Sigmoid colon (tissue), 6 donors: ENCODE measurements at regions not wholly inside any gene's neighbourhood (a gene's known extent, or its start where the extent isn't known, plus 50 kb on each side); places are given as distances from the start of the nearest gene placed in this dataset.

Source experiments
- DNase-seq: peaks from one replicate; pipeline ENCODE4 v3.0.0-alpha.2; 2019
- H3K27ac ChIP-seq, 4 donors: fragments of 200-600 bp; sonication (generic); one replicate each; pipeline ENCODE4 v1.5.1; 2016 to 2019; ENCODE audit warnings: mild to moderate bottlenecking in 1 of 4
- H3K27me3 ChIP-seq, 3 donors: fragments of 200-600 bp; sonication (generic); one replicate each; pipeline ENCODE4 v1.5.1; 2019; ENCODE audit warnings: mild to moderate bottlenecking in 1 of 3
- H3K36me3 ChIP-seq, 4 donors: fragments of 200-600 bp; sonication (generic); one replicate each; pipeline ENCODE4 v1.5.1; 2016 to 2019
- H3K4me1 ChIP-seq, 4 donors: fragments of 200-600 bp; sonication (generic); one replicate each; pipeline ENCODE4 v1.5.1; 2017 to 2019
- H3K4me3 ChIP-seq, 4 donors: fragments of 200-600 bp; sonication (generic); one replicate each; pipeline ENCODE4 v1.5.1; 2017 to 2019; ENCODE audit warnings: mild to moderate bottlenecking in 2 of 4, moderate library complexity in 1 of 4
- H3K9me3 ChIP-seq, 4 donors: fragments of 200-600 bp in 3 of 4; sonication (generic) in 3 of 4; one replicate each; pipeline versions ENCODE4 v1.5.1 to v1.6.1; 2013 to 2019
- CTCF ChIP-seq, 4 experiments: fragments of 450-650 bp in 3 of 4; fragments of 200-600 bp in 1 of 4; IDR thresholded peaks; one replicate each; pipeline ENCODE4 v1.5.1; 2016 to 2019; ENCODE audit warnings: antibody characterized with exemption in 4 of 4, mild to moderate bottlenecking in 3 of 4, moderate library complexity in 2 of 4
- EP300 ChIP-seq, 4 donors: sonication (generic); formaldehyde crosslinking; IDR thresholded peaks; one replicate each; pipeline ENCODE4 v1.6.1; 2017; ENCODE audit warnings: antibody characterized with exemption in 4 of 4
- POLR2A ChIP-seq, 2 donors: fragments of 450-650 bp; IDR thresholded peaks; one replicate each; pipeline ENCODE4 v1.6.1; 2016; ENCODE audit warnings: antibody characterized with exemption in 2 of 2, mild to moderate bottlenecking in 2 of 2, moderate library complexity in 2 of 2
- POLR2AphosphoS5 ChIP-seq, 4 donors: sonication (generic); formaldehyde crosslinking; IDR thresholded peaks; one replicate each; pipeline ENCODE4 v1.6.1; 2017; ENCODE audit warnings: antibody characterized with exemption in 4 of 4
- WGBS, 2 donors: extraction: QIAGEN DNeasy Blood & Tissue Kit; methylation state at CpG; one replicate each; pipeline ENCODE4 v1.1.7; 2013; 5-methylcytosine and 5-hydroxymethylcytosine counted together
- intact Hi-C: fragments of 100-400 bp; cut with DNase I; formaldehyde crosslinking; loops from one replicate; pipeline ENCODE4 v1.15.1; 2023
- donor health status: healthy with polysubstance abuse.
- donor health status: healthy.

- intact Hi-C loops: no loop called here
Measured at GRCh38 chr19:32174386-32175113, 170.9 kb upstream of the ZNF507 start.

DNA sequence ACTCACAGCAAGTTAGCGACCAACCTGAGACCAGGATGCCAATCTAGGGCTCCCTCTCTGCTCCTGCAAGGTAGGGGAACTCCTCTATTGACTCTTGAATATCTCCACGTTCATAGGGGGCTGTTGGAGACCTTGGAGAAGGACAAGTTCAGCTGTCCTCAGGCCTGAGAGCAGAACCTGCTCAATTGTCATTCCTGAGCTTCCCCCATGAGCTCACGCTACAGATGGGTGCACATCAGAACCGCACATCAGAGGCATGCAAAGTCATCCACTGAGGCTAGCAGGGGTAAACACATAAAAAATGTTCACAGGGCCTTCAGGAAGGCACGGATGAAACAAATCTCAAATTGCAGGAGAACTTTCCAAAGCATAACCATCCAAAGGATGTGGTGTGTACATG, 168.8 kb upstream of the ZNF507 start:
- DNase-seq: no peak
- 56 to 73% methylated on average over 5 of the region's 5 CpGs for WGBS, 2 donors
- intact Hi-C loops: no loop called here
- Histone ChIP-seq H3K4me3 (no peak overlapping the region), H3K27ac (no peak overlapping the region), H3K36me3 (no peaks in the 10 kb centered on the region), H3K4me1 (no peaks in the 10 kb centered on the region), H3K9me3 (no peaks in the 10 kb centered on the region), H3K27me3 (no peaks in the 10 kb centered on the region)
- TF ChIP-seq POLR2AphosphoS5 (IDR thresholded peaks at IDR 0.05): no peak
- no peak for TF ChIP-seq EP300 (IDR thresholded peaks at IDR 0.05)
- no peak for TF ChIP-seq CTCF (IDR thresholded peaks at IDR 0.05)
- TF ChIP-seq POLR2A (IDR thresholded peaks at IDR 0.05): no peak

More at GRCh38 chr19:32174386-32175113, 170.9 kb upstream of the ZNF507 start:
- WGBS, 2 donors: 80 to 84% methylated on average over 10 of the region's 10 CpGs
- Histone ChIP-seq H3K36me3 (no peaks in the 10 kb centered on the region), H3K4me1 (no peaks in the 10 kb centered on the region), H3K27me3 (no peaks in the 10 kb centered on the region), H3K9me3 (no peaks in the 10 kb centered on the region), H3K27ac (no peak overlapping the region), H3K4me3 (no peak overlapping the region)
- DNase-seq: no peak
- TF ChIP-seq POLR2A (IDR thresholded peaks at IDR 0.05) (no peak), EP300 (IDR thresholded peaks at IDR 0.05) (no peak), CTCF (IDR thresholded peaks at IDR 0.05) (no peak), POLR2AphosphoS5 (IDR thresholded peaks at IDR 0.05) (no peak)

GRCh38 chr19:32177686-32178085, 167.7 kb upstream of the ZNF507 start:
- TF ChIP-seq POLR2AphosphoS5 (IDR thresholded peaks at IDR 0.05) (no peak), CTCF (IDR thresholded peaks at IDR 0.05) (no peak), POLR2A (IDR thresholded peaks at IDR 0.05) (no peak), EP300 (IDR thresholded peaks at IDR 0.05) (no peak)
- no peaks in the 10 kb centered on the region for H3K27me3 ChIP-seq
- H3K9me3 ChIP-seq: no peaks in the 10 kb centered on the region
- H3K36me3 ChIP-seq: no peaks in the 10 kb centered on the region
- H3K4me3 ChIP-seq: no peak overlapping the region
- no peak overlapping the region for H3K27ac ChIP-seq
- intact Hi-C loops: no loop called here
- DNase-seq: no peak
- H3K4me1 ChIP-seq: no peaks in the 10 kb centered on the region

- 80 to 84% methylated on average over 5 of the region's 5 CpGs for WGBS, 2 donors
- intact Hi-C loops: no loop called here
- H3K9me3 ChIP-seq: no peaks in the 10 kb centered on the region
- no peaks in the 10 kb centered on the region for H3K27me3 ChIP-seq
- no peaks in the 10 kb centered on the region for H3K36me3 ChIP-seq
- DNase-seq: no peak
- H3K4me1 ChIP-seq: no peaks in the 10 kb centered on the region
- H3K4me3 ChIP-seq: no peak overlapping the region
- TF ChIP-seq POLR2AphosphoS5 (IDR thresholded peaks at IDR 0.05) (no peak), POLR2A (IDR thresholded peaks at IDR 0.05) (no peak), CTCF (IDR thresholded peaks at IDR 0.05) (no peak), EP300 (IDR thresholded peaks at IDR 0.05) (no peak)
- no peak overlapping the region for H3K27ac ChIP-seq
Measured at GRCh38 chr19:32178401-32178800, 167.0 kb upstream of the ZNF507 start.

- intact Hi-C loops: no loop called here
- Histone ChIP-seq H3K27ac (no peak overlapping the region), H3K4me1 (no peaks in the 10 kb centered on the region), H3K27me3 (no peaks in the 10 kb centered on the region), H3K4me3 (no peak overlapping the region), H3K36me3 (no peaks in the 10 kb centered on the region), H3K9me3 (no peaks in the 10 kb centered on the region)
- no peak for TF ChIP-seq POLR2A (IDR thresholded peaks at IDR 0.05)
- TF ChIP-seq CTCF (IDR thresholded peaks at IDR 0.05): no peak
- TF ChIP-seq POLR2AphosphoS5 (IDR thresholded peaks at IDR 0.05): no peak
- no peak for TF ChIP-seq EP300 (IDR thresholded peaks at IDR 0.05)
- DNase-seq: peak; percentile 44
- WGBS, 2 donors: 66 to 79% methylated on average over 7 of the region's 7 CpGs
Measured at GRCh38 chr19:32178956-32179355, 166.5 kb upstream of the ZNF507 start.
